ENCODE measurements at regions not wholly inside any gene's neighbourhood (a gene's known extent, or its start where the extent isn't known, plus 50 kb on each side); places are given as distances from the start of the nearest gene placed in this dataset.

DNA sequence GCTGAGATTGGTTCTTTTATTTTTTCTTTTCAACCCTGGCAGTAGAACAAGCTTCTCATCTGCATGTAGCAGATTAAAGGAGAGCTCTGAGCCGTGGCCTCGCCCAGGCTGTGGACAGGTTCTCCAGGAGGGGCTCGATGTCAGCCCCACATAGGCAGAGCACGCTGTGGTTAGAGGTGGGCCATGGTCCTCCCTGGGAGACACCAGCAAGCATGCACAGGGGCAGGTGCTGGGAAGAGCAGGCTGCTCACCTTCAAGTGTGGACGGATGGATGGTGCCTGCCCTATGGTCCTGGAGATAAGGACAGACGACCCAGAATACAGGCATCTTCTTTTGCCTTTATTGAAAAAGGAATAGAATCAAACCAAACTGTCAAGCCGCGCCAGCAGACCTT is 634.8 kb downstream of the BRD1 start (continued):
- TF ChIP-seq CHCHD3 (CRISPR knock-in tag; IDR thresholded peaks at IDR 0.05), result no peak
- TF ChIP-seq, protein P1, sequence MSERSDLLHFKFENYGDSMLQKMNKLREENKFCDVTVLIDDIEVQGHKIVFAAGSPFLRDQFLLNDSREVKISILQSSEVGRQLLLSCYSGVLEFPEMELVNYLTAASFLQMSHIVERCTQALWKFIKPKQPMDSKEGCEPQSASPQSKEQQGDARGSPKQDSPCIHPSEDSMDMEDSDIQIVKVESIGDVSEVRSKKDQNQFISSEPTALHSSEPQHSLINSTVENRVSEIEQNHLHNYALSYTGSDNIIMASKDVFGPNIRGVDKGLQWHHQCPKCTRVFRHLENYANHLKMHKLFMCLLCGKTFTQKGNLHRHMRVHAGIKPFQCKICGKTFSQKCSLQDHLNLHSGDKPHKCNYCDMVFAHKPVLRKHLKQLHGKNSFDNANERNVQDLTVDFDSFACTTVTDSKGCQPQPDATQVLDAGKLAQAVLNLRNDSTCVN (CRISPR knock-in tag; IDR thresholded peaks at IDR 0.05; ENCODE audit: borderline replicate concordance), result no peak
- TF ChIP-seq FOSL2 (CRISPR knock-in tag; IDR thresholded peaks at IDR 0.05), result no peak

DNA sequence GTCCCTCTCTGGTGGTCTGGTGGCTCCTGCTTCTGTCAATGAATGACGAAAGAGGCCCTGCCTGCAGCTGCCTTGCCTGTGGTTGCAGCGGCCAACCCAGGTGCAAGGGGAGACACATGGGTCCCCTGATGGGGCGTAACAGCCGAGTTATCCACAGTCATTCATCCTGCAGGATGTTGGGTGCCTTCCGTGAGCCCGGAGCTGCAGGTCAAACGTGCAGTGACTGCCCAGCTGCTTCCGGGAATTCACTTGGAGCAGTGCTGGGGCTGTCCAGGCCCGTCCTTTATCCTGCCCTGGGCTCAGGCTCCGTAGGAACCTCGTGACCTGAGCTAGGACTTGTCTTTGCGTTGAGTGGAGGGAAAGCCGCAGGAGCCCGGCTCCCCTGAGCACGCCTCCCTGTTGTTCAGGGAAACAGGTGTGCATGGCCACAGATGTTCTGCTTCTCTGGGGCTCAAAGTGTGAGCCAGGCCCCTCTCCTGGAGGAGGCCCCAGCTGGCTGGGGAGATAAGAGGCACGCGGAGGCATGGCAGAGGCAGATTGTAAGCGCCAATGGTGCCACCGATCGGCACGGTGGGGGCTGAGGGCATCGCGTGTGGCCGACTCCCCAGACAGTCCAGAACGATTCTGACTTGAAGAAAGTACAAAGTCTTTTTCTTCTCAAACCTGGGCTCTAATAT is 635.4 kb downstream of the BRD1 start:
- Histone ChIP-seq H3K9me3 (ENCODE audit: low read length) (peaks cover 7% of the 10 kb centered on the region; the same call in 1 of the 2 replicates), H3K4me2 (ENCODE audit: low read depth, low read length) (no peak overlapping the region), H2AFZ (ENCODE audit: low read length) (no peak overlapping the region), H3K36me3 (replicated peaks in 1 of 2; ENCODE audit: control insufficient read depth in 1 of 2, insufficient read depth in 2 of 2, low read length in 2 of 2) (no peaks in the 10 kb centered on the region), H3K79me2 (ENCODE audit: insufficient read depth, low read length) (no peaks in the 10 kb centered on the region), H4K20me1 (ENCODE audit: insufficient read depth, low read length) (peaks cover 3% of the 10 kb centered on the region; the same call in 1 of the 2 replicates), H3K4me3 (replicated peaks in 1 of 3; ENCODE audit: insufficient read depth in 1 of 3, low read depth in 2 of 3, low read length in 3 of 3) (no peak overlapping the region), H3K4me1 (ENCODE audit: insufficient read depth, low read length) (no peaks in the 10 kb centered on the region), H3K27me3 (ENCODE audit: control insufficient read depth in 1 of 2, insufficient read depth in 2 of 2, low read length in 2 of 2) (peaks cover 3 to 48% of the 10 kb centered on the region in 2 experiments), H3K9ac (ENCODE audit: insufficient read depth, low read depth, low read length) (no peak overlapping the region), H3K27ac (ENCODE audit: extremely low read length, insufficient read depth, low read length) (no peak overlapping the region)
- no peak for DNase-seq (ENCODE audit: low spot score)
- TF ChIP-seq KDM2A (CRISPR knock-in tag; IDR thresholded peaks at IDR 0.05; ENCODE audit: borderline replicate concordance, low read depth), result no peak
- TF ChIP-seq GTF2F1 (IDR thresholded peaks at IDR 0.05; ENCODE audit: low read length), result no peak
- no peak for TF ChIP-seq HHEX (CRISPR knock-in tag; IDR thresholded peaks at IDR 0.05)
- TF ChIP-seq, protein P2, sequence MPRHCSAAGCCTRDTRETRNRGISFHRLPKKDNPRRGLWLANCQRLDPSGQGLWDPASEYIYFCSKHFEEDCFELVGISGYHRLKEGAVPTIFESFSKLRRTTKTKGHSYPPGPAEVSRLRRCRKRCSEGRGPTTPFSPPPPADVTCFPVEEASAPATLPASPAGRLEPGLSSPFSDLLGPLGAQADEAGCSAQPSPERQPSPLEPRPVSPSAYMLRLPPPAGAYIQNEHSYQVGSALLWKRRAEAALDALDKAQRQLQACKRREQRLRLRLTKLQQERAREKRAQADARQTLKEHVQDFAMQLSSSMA (CRISPR knock-in tag; IDR thresholded peaks at IDR 0.05), result no peak
- TF ChIP-seq ADNP (CRISPR knock-in tag; IDR thresholded peaks at IDR 0.05), result no peak
- no peak for TF ChIP-seq MEIS2 (CRISPR knock-in tag; IDR thresholded peaks at IDR 0.05)
- no peak for TF ChIP-seq NCOA1 (CRISPR knock-in tag; IDR thresholded peaks at IDR 0.05)
- TF ChIP-seq, protein P3, sequence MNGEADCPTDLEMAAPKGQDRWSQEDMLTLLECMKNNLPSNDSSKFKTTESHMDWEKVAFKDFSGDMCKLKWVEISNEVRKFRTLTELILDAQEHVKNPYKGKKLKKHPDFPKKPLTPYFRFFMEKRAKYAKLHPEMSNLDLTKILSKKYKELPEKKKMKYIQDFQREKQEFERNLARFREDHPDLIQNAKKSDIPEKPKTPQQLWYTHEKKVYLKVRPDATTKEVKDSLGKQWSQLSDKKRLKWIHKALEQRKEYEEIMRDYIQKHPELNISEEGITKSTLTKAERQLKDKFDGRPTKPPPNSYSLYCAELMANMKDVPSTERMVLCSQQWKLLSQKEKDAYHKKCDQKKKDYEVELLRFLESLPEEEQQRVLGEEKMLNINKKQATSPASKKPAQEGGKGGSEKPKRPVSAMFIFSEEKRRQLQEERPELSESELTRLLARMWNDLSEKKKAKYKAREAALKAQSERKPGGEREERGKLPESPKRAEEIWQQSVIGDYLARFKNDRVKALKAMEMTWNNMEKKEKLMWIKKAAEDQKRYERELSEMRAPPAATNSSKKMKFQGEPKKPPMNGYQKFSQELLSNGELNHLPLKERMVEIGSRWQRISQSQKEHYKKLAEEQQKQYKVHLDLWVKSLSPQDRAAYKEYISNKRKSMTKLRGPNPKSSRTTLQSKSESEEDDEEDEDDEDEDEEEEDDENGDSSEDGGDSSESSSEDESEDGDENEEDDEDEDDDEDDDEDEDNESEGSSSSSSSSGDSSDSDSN (CRISPR knock-in tag; IDR thresholded peaks at IDR 0.05), result no peak
- no peak for TF ChIP-seq CEBPG (CRISPR knock-in tag; IDR thresholded peaks at IDR 0.05)
- TF ChIP-seq ZNF558 (CRISPR knock-in tag; IDR thresholded peaks at IDR 0.05; ENCODE audit: borderline replicate concordance), result no peak
- TF ChIP-seq, protein P4, sequence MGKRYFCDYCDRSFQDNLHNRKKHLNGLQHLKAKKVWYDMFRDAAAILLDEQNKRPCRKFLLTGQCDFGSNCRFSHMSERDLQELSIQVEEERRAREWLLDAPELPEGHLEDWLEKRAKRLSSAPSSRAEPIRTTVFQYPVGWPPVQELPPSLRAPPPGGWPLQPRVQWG (CRISPR knock-in tag; IDR thresholded peaks at IDR 0.05; ENCODE audit: borderline replicate concordance, low read depth), result no peak
- TF ChIP-seq MLLT10 (CRISPR knock-in tag; IDR thresholded peaks at IDR 0.05), result no peak
- no peak for TF ChIP-seq IRX3 (CRISPR knock-in tag; IDR thresholded peaks at IDR 0.05; ENCODE audit: borderline replicate concordance, low read depth)
- TF ChIP-seq POLR2A (IDR thresholded peaks at IDR 0.05; ENCODE audit: insufficient read depth in 1 of 2, low read depth in 2 of 2, low read length in 2 of 2), result no peak
- no peak for TF ChIP-seq ATF1 (CRISPR knock-in tag; IDR thresholded peaks at IDR 0.05)
- no peak for TF ChIP-seq ATF7-NPFF (CRISPR knock-in tag; IDR thresholded peaks at IDR 0.05; ENCODE audit: low read depth)
- ChIA-PET POLR2A (no interaction called here), CTCF (ENCODE audit: low intra/inter-chr PET ratio, low total read pairs) (no interaction called here)
- ATAC-seq, result no peak
- in situ Hi-C loops (cut with HindIII; ENCODE audit: extremely low pct_ligation_motif_present, low pct_unique_long_range_greater_than_20kb), result no loop called here
- 34% methylated on average over 8 of the region's 25 CpGs for WGBS (ENCODE audit: low lambda C conversion rate)
- no TSS peak for BruUV-seq (replicated peaks)
- FAIRE-seq, result no peak
- intact Hi-C loops (cut with micrococcal nuclease; ENCODE audit: unreplicated experiment), result no loop called here

Measured in HepG2 (cell line).